HG02981 (cell line): ENCODE measurements at regions not wholly inside any gene's neighbourhood (a gene's known extent, or its start where the extent isn't known, plus 50 kb on each side); places are given as distances from the start of the nearest gene placed in this dataset.

Experiments
- ATAC-seq: cut with Tn5 transposase; IDR thresholded peaks from one replicate; pipeline ENCODE4 v1.9.1; 2021; ENCODE audit warnings: mild to moderate bottlenecking, moderate library complexity; ENCODE audit not compliant: unreplicated experiment

DNA sequence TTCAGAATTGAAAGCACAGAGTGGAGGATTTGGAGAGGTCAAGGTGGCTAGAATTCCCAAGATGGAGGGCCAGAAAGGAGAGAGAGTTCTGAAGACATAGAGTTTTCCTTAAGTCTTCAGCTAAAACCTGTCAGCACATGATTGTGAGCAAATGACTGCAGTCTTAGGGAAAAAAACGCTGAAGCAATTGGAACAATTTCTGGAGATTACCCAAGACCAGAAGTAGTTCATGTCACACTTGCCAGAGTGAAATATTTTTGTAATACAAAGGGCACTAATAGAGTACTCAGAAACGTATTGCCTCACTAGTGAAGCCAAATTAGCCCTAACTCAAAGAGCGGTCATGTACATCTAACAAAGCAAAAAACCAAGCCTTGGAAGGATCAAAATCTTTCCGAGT, 541.3 kb upstream of the MARCKS start:
- ATAC-seq: no peak

DNA sequence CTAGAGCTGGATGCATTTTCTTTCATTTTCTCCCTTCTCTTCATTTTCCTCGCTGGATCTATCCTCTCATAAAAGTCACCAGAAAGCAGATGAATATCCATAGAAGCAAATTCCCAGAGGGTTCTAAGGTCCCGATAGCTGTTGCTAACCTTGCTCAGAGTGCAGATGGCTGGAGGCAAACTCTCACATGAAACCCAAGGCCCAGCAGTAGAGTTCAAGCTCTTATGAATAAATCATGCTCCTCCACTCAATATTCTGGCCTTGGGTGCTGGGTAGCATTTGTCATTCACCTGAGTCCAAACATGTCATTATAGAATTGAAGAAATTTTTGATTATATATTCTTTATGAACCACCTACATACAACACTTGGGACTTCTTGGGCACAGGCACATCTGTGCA, 539.7 kb upstream of the MARCKS start:
- ATAC-seq: no peak

DNA sequence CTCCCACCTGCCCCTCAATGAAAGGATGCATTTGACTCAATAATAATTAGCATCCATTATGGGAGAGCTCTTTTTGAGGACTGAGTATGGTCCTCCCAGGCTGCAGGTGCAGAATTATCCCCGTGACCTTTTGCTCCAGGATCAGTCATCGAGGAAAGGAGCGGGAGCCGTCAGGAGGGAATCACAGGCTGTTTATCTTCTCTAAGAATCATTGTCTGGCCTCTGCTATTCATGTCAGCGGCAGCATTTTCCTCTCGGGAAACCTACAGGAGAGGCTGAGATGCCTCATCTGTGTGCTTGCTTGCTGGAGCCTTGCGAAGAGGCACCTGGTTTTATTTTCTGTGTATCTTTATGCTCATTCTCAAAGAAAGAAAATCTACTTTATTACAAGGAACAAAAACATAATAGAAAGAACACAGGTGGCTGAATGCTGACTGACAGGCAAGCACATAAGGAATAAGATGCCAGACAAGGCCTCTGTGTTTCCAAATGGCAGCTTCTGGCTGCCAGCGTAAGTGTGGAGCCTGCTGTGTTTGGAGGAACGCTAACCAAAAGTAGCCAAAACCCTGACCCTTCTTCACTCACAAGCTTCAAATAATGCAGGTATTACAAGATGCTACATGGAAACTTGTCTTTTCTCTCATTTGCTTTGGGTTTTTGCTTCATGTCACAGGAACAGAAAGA, 539.1 kb upstream of the MARCKS start:
- no peak for ATAC-seq

DNA sequence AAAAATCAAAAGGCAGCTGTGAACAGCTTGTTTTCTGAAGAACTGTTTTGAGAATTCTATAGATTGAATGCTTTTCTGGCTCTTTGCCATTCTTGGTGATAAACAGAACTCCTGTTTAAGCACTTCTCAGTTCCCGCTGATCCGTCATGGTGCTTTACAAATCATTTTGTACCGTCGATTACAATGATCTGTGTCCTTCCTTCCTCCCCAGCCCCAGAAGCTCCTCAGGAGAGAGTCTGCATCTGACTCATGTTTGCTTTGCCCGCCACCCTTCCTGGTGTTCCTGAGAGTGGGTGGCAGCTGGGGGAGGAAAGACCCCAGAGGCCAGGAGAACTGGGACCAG, 538.6 kb upstream of the MARCKS start:
- ATAC-seq: no peak

DNA sequence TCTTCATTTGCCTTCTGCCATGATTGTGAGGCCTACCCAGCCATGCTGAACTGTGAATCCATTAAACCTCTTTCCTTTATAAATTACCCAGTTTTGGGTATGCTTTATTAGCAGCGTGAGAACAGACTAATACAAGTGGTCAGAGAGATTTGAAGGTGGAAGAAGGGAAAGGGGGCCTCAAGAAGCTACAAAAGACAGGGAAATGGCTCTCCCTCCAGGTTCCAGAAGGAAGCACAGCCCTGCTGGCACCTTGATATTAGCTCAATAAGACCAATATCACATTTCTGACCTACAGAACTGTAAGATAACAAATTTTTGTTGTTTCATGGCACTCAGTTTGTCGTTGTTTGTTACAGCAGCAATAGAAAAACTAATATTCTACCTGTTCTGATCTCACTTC, 536.5 kb upstream of the MARCKS start:
- no peak for ATAC-seq

DNA sequence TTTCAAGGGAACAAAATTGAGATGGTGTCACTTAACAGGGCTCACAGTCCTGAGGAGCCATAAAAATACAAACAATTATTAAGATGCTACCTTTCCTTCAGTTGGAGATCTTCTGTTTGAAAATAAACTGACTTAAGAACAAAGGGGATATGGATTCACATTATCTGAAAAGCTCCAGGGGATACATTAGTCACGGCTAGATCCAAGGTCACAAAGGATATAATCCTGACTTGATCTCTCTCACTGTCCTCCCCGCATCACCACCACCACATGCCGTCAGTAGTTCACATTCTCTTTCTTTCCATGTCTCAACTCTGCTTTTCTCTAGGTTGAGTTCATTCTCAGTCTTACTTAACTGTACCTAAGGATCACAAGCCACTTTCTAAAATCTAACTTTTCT, 530.4 kb upstream of the MARCKS start:
- no peak for ATAC-seq

DNA sequence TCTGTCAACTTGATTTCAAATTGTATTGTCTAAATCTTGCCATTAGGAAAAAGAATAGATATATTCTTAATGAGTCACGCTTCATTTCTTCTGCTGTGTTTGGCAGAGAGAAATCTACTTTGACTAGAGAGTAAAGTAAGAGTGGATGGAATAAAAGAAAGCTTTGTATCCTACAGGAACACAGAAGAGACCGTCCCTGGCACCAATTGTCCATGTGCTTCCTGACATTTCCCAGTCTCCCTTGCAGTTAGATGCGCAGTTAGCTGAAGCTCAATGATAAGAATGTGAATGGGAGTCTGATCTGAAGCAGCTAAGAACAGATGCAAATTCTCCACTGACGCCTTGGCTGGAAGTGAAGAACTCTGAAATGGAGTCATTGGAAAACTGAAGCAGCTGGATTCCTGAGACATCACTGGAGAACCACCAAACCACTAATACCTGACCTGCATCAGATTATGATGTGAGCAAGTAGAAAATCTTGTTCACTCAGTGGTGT, 528.2 kb upstream of the MARCKS start:
- no peak for ATAC-seq

DNA sequence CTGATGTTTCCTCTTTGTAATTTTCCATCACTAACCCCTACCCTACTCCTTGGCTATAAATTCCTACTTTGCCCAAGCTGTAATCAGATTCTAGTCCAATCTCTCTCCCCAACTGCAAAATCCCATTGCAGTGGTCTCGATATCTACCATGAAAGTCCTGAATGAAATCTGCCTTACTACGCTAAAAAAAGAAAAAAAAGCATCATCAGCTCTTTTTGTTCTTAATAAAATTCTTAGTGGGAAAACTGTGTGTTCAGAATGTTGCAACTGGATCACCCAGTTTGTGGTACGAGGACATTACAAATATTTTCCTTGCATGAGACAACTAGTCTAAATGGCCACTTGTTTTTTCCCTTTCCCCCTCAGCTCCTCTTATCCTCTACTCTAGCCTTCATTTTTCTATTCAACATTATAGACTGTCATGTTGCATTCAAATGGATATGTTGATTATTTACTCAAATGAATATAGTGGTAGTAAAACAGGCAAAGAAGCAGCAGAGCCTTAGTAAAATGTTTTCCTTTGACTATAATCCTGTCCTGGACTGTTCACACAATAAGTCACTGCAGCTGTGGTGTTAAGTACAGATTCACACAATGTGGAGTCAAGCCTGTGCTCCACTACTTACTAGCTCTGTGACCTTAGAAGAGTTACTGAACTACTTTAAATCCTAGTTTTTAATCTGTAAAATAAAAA, 527.1 kb upstream of the MARCKS start:
- ATAC-seq: no peak

DNA sequence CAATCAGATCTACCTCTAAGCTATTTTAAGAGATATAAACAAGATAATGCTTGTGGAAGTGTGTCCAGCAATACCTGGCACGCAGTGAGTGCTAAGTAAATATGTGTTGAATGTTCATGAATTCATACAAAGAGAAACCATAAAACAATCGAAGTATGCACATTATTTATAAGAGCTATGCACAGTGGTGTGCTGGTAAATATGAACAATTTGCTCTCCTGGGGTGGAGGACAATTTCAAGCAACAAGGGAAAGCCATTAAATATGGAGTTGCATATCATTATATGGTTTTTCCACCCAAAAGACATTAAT, 526.6 kb upstream of the MARCKS start:
- ATAC-seq: no peak

DNA sequence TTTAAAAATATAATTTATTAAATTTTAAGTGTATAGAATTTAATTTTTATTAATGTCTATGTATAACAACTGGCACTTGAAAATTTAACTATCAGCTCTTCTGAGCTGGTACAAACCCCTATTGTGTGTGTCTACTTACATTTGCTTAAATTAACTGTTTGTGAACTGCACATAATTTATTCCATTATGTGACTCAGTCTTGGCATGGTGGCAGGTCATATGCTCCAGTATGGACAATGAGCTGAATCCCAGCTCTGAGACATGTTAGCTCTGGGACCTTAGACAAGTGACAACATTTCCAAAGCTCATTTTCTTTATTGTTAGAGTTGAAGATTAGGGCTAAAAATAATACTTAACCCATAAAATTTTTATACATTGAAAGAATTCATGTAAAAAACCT, 526.1 kb upstream of the MARCKS start:
- ATAC-seq: no peak

DNA sequence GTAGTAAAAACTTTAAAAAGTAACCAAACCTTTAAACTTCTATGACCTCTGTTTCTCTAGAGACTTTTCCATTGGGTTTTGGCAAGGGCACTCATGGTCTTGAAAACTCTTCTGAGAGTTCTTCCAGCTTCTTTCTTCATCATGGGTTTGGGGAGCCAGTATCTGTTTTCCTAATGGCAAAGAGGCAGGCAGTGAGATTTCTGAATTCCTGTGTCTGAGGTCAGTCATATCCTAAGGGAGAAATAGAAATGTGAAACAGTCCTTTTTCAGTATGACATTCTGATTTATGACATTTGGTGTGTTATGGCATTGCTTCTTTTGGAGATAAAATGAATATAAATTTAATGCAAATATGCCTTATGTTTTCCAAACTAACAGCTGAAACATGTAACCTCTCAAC, 518.5 kb upstream of the MARCKS start:
- no peak for ATAC-seq

DNA sequence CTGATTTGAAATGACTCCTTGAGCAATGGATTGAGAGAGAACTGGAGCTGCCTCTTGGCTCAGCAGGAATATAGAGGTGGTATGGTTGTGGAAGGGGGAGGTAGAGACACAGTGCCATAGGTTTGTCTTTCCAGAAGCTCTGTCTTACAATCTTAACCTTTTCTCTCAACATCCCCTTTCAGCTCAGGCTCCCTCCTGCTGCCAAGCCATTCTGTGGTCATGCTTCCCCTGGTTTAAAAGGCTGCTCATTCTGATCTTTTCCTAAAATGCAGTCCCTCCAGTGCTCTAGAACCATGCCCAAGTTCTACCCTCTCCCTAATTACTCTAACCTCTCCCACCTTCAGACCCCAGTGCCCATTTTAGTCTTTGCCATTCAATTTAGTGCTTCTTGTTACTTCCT, 517.9 kb upstream of the MARCKS start:
- ATAC-seq: no peak

DNA sequence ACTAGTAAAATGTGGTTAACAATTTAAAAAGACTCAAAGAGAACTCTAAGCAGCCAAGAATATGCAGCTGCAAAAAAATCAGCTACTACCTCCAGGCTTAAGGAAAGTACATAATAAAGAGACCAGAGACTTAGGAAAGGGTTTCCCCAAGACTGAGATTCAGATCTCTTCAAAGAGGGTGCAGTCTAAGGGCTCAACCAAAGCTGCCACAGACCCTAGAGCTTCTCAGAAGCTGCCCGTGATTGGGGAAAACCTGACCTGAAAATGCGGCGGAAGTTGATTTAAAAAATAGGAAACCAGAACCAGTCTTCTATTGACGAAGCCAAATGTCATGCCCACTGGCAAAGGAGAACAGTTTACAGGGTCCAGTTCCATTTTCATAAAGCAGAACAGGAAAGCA, 516.8 kb upstream of the MARCKS start:
- ATAC-seq: no peak

DNA sequence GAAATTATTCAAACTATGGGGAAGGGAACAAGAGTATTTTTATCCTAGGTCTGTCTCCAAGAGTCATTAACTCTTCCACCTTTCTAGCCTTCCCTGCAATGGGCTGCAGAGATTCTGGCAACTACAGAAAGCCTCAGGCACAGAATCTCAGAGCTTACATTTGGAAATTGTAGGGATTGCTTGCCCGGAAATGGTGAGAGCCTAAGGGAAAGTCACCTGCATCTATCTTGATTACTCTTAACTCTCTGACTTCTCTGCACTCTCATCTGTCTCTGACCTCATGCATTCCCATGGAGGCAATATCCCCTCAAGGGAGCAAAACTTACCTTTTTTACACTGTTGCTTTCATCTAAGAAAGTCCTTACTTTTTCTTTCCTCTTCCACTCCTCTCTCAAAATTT, 513.2 kb upstream of the MARCKS start:
- ATAC-seq: no peak

DNA sequence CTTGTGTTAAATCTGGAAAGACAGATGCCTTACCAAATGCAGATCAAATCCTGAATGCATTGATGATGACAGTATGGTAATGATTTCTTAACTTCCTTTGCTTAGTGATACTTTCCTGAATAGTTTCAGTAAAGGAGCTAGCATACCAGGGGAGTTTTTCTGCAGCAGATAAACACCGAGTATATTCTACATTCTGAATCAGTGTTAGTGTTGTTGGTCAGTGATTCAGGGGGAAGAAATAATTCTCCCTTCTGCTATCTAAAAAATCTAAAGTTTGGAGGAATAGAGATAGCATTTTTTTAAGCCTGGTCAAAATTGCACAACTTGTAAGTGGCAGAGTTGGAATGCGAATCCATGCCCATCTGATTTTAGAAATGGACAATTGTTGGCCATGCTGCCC, 512.2 kb upstream of the MARCKS start:
- no peak for ATAC-seq

DNA sequence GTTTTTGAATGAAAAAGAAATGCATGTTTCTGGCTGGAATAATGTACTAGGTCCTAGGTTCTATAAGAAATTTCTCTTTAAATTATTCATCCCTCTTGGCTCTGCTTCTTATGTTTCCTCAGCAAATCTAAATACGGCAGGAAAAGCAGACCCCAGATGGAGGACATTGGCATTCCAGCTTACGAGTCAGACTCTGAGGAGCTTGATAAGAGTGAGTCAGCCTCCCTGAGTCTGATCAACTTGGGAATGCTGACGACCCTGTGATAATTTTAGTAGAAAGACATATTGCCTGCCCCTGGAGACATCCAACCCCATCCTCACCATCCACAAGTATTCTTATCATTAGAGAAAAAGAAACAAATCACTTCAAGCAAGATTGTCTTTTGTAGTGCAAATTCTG, 509.7 kb upstream of the MARCKS start:
- ATAC-seq: no peak

DNA sequence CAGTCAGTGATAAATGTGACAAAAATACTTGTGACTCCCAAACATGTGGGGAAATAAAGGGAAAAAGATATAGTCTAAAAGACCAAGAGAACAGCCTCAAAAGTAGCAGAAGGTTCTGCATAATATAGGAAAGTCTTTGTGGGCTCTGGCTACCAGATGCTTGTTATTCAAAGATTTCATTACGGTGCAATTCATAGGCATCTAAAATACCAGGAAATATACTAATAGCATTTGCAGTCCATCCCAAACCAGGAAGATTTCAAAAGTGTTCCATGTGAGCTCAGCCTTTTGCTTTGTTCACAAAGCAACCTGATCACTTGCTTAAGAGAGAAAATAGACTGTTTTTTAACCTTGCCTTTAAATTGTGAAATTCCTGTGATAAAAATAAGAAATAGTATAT, 506.7 kb upstream of the MARCKS start:
- no peak for ATAC-seq

DNA sequence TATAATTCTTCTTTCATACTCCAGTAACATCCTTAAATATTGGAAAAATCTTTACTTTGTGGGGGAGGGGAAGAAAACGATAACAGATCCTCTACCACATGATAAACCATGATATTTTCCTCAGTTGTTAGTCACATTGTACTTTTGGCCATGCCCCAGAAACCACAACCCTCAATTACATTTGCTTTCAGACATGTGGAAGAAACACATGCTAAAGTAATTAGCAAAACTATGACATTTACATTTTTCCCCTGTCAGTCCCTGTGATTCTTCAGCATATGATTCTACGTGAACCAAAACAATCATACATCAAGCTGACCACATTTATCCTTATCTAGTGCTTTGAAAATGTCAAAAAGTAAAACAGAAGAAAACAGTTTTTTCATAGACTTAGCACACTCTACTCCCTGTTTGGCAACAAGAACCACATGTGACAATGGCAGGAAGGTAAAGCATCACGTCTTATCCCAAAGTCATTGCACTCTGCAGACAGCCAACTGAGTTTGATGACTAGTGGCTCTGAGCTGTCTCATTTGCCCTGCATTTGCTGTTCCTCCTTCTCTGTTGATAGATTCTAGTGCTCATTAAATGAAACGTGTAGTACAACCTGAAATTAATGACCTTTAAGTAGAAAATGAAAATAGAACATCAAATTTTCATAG, 505.8 kb upstream of the MARCKS start:
- ATAC-seq: no peak

DNA sequence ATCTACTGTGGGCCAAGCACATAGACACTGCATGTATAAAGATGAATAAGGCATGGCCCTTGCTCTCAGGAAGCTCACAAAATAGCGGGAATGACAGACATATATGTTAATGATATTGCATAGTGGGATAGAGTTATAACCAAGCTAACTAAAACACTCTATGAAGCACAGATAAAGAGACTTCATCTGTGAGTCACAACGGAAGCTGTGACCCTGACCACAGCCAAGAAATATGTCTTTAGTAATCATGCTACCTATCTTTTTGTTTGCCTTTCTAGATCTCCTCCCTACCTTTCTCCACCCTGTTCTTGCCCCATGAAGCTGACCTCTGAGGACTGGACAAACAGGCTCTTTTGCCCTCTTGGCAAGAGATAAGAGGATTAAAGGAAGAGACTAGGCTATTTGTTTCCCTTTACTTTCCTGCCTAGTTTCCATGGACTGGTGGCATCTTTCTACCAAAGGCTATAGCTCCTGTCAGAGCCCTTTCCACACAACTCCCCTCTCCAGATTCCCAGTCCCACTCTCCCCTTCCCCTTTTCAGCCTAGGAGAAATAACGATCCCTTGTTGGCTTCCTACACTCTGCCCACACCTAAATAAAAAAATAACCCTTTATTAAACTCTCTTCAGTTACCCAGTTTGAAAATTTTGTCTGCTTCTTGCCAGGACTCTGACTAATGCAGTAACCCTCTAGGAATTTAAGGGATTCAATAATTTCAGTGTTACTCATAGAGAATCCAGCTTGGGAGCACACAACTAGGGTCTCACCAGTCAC, 504.9 kb upstream of the MARCKS start:
- ATAC-seq: no peak

DNA sequence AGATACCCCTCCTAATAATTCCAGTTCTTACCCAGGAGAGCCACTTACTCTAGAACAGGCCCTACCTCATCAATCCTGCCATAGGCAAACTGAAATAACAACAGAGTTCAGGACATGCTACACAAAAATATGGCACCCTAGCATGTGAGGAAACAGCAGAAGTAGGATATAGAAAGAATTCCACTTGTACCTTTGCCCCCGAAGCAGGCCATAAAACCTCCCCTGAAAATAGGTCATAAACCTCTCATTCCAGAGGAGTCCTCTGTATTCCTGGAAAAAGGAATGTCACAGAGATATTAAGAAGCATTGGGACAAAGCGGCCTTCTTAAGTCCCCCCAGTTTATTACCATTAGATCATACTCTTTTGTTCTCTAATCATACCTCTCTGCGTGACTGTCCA, 504.3 kb upstream of the MARCKS start:
- no peak for ATAC-seq

DNA sequence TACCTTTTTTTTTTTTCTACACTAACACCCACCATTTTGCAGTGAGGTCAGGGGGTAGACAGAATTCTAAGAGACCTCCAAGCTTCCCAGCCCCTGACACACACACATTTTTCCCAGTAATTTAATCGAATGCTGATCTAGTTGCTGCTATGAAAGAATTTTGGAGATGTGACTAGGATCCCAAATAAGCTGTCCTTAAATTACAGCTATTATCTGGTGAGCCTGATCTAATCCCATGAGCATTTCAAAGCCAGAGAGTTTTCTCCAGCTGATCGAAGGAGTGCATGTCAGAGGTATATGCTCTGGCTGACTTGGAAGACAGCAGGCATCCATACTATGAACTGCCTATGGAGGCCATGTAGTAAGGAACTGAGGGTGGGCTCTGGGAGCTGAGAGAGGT, 503.8 kb upstream of the MARCKS start:
- no peak for ATAC-seq
